Thyroid gland (tissue), 4 donors: ENCODE measurements at regions not wholly inside any gene's neighbourhood (a gene's known extent, or its start where the extent isn't known, plus 50 kb on each side); places are given as distances from the start of the nearest gene placed in this dataset.

Experiments used
- DNase-seq, 2 donors: peaks; one replicate each; pipeline ENCODE4 v3.0.0-alpha.2; 2019
- H3K27ac ChIP-seq, 3 donors: fragments of 200-600 bp; sonication (generic); 1 replicate in 2 of 3; 2 replicates in 1 of 3; pipeline ENCODE4 v1.5.1; 2016 to 2019; ENCODE audit warnings: mild to moderate bottlenecking in 1 of 3, moderate library complexity in 1 of 3
- H3K27me3 ChIP-seq: fragments of 200-600 bp; sonication (generic); one replicate; pipeline ENCODE4 v1.5.1; 2019
- H3K36me3 ChIP-seq, 2 donors: fragments of 200-600 bp; sonication (generic); one replicate each; pipeline ENCODE4 v1.5.1; 2016 to 2019
- H3K4me1 ChIP-seq, 2 donors: fragments of 200-600 bp; sonication (generic); one replicate each; pipeline ENCODE4 v1.5.1; 2017 to 2019
- H3K4me3 ChIP-seq, 3 donors: fragments of 200-600 bp; sonication (generic); replicated peaks in 1 of 3; 1 replicate in 2 of 3; 2 replicates in 1 of 3; pipeline ENCODE4 v1.5.1; 2016; ENCODE audit warnings: mild to moderate bottlenecking in 1 of 3
- H3K9me3 ChIP-seq: fragments of 200-600 bp; sonication (generic); one replicate; pipeline ENCODE4 v1.5.1; 2017
- CTCF ChIP-seq, 6 experiments: fragments of 200-600 bp in 3 of 6; fragments of 450-650 bp in 3 of 6; sonication (generic) in 3 of 6; IDR thresholded peaks; one replicate each; pipeline ENCODE4 v1.5.1; 2016 to 2019; ENCODE audit warnings: antibody characterized with exemption in 6 of 6, mild to moderate bottlenecking in 2 of 6, inconsistent platforms in 1 of 6, moderate library complexity in 1 of 6
- POLR2A ChIP-seq, 2 donors: fragments of 450-650 bp; IDR thresholded peaks; one replicate each; pipeline ENCODE4 v1.6.1; 2017; ENCODE audit warnings: antibody characterized with exemption in 2 of 2, mild to moderate bottlenecking in 2 of 2, moderate library complexity in 1 of 2
- WGBS, 2 donors: methylation state at CpG; one replicate each; pipeline ENCODE4 v1.1.5; 2017; 5-methylcytosine and 5-hydroxymethylcytosine counted together
- intact Hi-C: fragments of 100-400 bp; cut with DNase I; formaldehyde crosslinking; loops from one replicate; pipeline ENCODE4 v1.15.1; 2023

- DNase-seq = no peak
- intact Hi-C loops = no loop called here
- Histone ChIP-seq H3K27me3 (no peaks in the 10 kb centered on the region), H3K9me3 (no peaks in the 10 kb centered on the region), H3K4me1 (no peaks in the 10 kb centered on the region), H3K36me3 (no peaks in the 10 kb centered on the region), H3K27ac (no peak overlapping the region), H3K4me3 (no peak overlapping the region)
- 69 to 86% methylated on average over 8 of the region's 8 CpGs for WGBS, 2 donors
- no peak for TF ChIP-seq CTCF (IDR thresholded peaks at IDR 0.05)
Observed at GRCh38 chr12:30134229-30134628, 350.5 kb upstream of the TMTC1 start.

- H3K27me3 ChIP-seq = no peaks in the 10 kb centered on the region
- whole genome bisulfite sequencing, 2 donors = 49 to 53% methylated on average over 3 of the region's 3 CpGs
- TF ChIP-seq POLR2A (IDR thresholded peaks at IDR 0.05) (no peak), CTCF (IDR thresholded peaks at IDR 0.05) (no peak)
- H3K27ac ChIP-seq = no peak overlapping the region
- no peak overlapping the region for H3K4me3 ChIP-seq
- intact Hi-C loops = no loop called here
- no peaks in the 10 kb centered on the region for H3K4me1 ChIP-seq
- H3K36me3 ChIP-seq = no peaks in the 10 kb centered on the region
- H3K9me3 ChIP-seq = no peaks in the 10 kb centered on the region
- no peak for DNase-seq
Observed at GRCh38 chr12:30126944-30127343, 343.2 kb upstream of the TMTC1 start.

- DNase-seq = no peak
- WGBS, 2 donors = 80 to 91% methylated on average over 1 of the region's 1 CpG
- H3K27me3 ChIP-seq = no peaks in the 10 kb centered on the region
- TF ChIP-seq CTCF (IDR thresholded peaks at IDR 0.05) (no peak), POLR2A (IDR thresholded peaks at IDR 0.05) (no peak)
- intact Hi-C loops = no loop called here
- H3K9me3 ChIP-seq = no peaks in the 10 kb centered on the region
- H3K27ac ChIP-seq = no peak overlapping the region
- no peak overlapping the region for H3K4me3 ChIP-seq
- H3K4me1 ChIP-seq = no peaks in the 10 kb centered on the region
- no peaks in the 10 kb centered on the region for H3K36me3 ChIP-seq
Observed at GRCh38 chr12:30120522-30120921, 336.8 kb upstream of the TMTC1 start.

- TF ChIP-seq CTCF (IDR thresholded peaks at IDR 0.05) (no peak), POLR2A (IDR thresholded peaks at IDR 0.05) (no peak)
- WGBS, 2 donors = 62 to 67% methylated on average over 2 of the region's 2 CpGs
- DNase-seq = no peak
- Histone ChIP-seq H3K4me3 (no peak overlapping the region), H3K27ac (no peak overlapping the region), H3K27me3 (no peaks in the 10 kb centered on the region), H3K9me3 (no peaks in the 10 kb centered on the region), H3K36me3 (no peaks in the 10 kb centered on the region), H3K4me1 (no peaks in the 10 kb centered on the region)
- intact Hi-C loops = no loop called here
Observed at GRCh38 chr12:30117483-30117882, 333.7 kb upstream of the TMTC1 start.

GRCh38 chr12:30111719-30112118, 328.0 kb upstream of the TMTC1 start:
- Histone ChIP-seq H3K4me1 (no peaks in the 10 kb centered on the region), H3K9me3 (no peaks in the 10 kb centered on the region), H3K27ac (no peak overlapping the region), H3K4me3 (no peak overlapping the region), H3K36me3 (no peaks in the 10 kb centered on the region), H3K27me3 (no peaks in the 10 kb centered on the region)
- intact Hi-C loops = no loop called here
- no peak for DNase-seq
- 68 to 74% methylated on average over 2 of the region's 2 CpGs for WGBS, 2 donors
- no peak for TF ChIP-seq CTCF (IDR thresholded peaks at IDR 0.05)
